Panc1 (cell line): ENCODE measurements at regions not wholly inside any gene's neighbourhood (a gene's known extent, or its start where the extent isn't known, plus 50 kb on each side); places are given as distances from the start of the nearest gene placed in this dataset.

ENCODE experiments used
- ATAC-seq: fragments of 200-7000 bp; cut with Tn5 transposase; 2 replicates; pipeline ENCODE4 v1.9.1; 2020; ENCODE audit warnings: mild to moderate bottlenecking, moderate library complexity
- BruUV-seq: library from RNA; stranded (reverse); fragments of 400-500 nt; replicated peaks from 2 replicates; lab custom pipeline; 2021; lab: Mats Ljungman, UMichigan
- CTCF ChIA-PET: fragments of 300-600 bp; sonication (Branson Sonifier 250); formaldehyde crosslinking; loops from one replicate; lab custom pipeline; 2022; ENCODE audit warnings: antibody characterized with exemption; lab: Charles Lee
- POLR2A ChIA-PET: fragments of 300-600 bp; sonication (Branson Sonifier 250); formaldehyde crosslinking; loops from one replicate; lab custom pipeline; 2022; ENCODE audit warnings: antibody characterized with exemption; lab: Charles Lee
- DNase-seq: peaks from one replicate; pipeline ENCODE4 v3.0.0-alpha.2; 2010; ENCODE audit warnings: low read depth, low spot score
- H3K27ac ChIP-seq: 2 replicates; pipeline ENCODE4 v1.5.1; 2011; ENCODE audit warnings: mild to moderate bottlenecking, low read length, inconsistent platforms
- H3K27me3 ChIP-seq: fragments of 200-500 bp; sonication (Bioruptor generic); 2 replicates; pipeline ENCODE4 v1.6.0; 2014; ENCODE audit warnings: low read length, inconsistent platforms; ENCODE audit not compliant: control insufficient read depth, insufficient read depth
- H3K36me3 ChIP-seq: fragments of 200-500 bp; sonication (Bioruptor generic); 2 replicates; pipeline ENCODE4 v1.5.1; 2014; ENCODE audit warnings: inconsistent platforms, mild to moderate bottlenecking, low read length, moderate library complexity; ENCODE audit not compliant: control insufficient read depth, insufficient read depth
- H3K4me1 ChIP-seq: 2 replicates; pipeline ENCODE4 v1.5.1; 2011; ENCODE audit warnings: inconsistent platforms, mild to moderate bottlenecking, low read length, moderate library complexity; ENCODE audit not compliant: control insufficient read depth, insufficient read depth
- H3K4me3 ChIP-seq, 2 experiments: 2 replicates each; pipeline ENCODE4 v1.5.1; 2011 to 2012; ENCODE audit warnings: low read depth in 2 of 2, low read length in 2 of 2, mild to moderate bottlenecking in 2 of 2, inconsistent platforms in 1 of 2, moderate library complexity in 1 of 2
- H3K9me3 ChIP-seq: fragments of 200-500 bp; sonication (Bioruptor generic); 2 replicates; pipeline ENCODE4 v1.5.1; 2014; ENCODE audit warnings: low read depth, mild to moderate bottlenecking, inconsistent platforms, low read length, moderate library complexity; ENCODE audit not compliant: control insufficient read depth, insufficient read depth
- POLR2AphosphoS5 ChIP-seq: IDR thresholded peaks from 2 replicates; pipeline ENCODE4 v1.6.1; 2012; ENCODE audit warnings: mild to moderate bottlenecking, low read depth, low read length, moderate library complexity
- SIN3A ChIP-seq: IDR thresholded peaks from 2 replicates; pipeline ENCODE4 v1.6.1; 2012; ENCODE audit warnings: low read depth, mild to moderate bottlenecking, low read length, moderate library complexity, borderline replicate concordance; ENCODE audit not compliant: insufficient read depth
- TCF7L2 ChIP-seq: IDR thresholded peaks from 2 replicates; pipeline ENCODE4 v1.6.1; 2011; ENCODE audit warnings: mild to moderate bottlenecking, low read depth, low read length, inconsistent platforms
- in situ Hi-C: cut with HindIII; loops from 2 replicates; pipeline ENCODE4 v1.10.0; 2016; ENCODE audit warnings: low sequenced_read_pairs, low pct_unique_long_range_greater_than_20kb
- intact Hi-C: fragments of 100-400 bp; cut with micrococcal nuclease; formaldehyde crosslinking; loops from one replicate; pipeline ENCODE4 v1.10.0; 2022; ENCODE audit not compliant: unreplicated experiment
- TF ChIP-seq, protein P1 (sequence below), 2 experiments: IDR thresholded peaks; 2 replicates each; pipeline ENCODE4 v1.6.1; 2011 to 2012; ENCODE audit warnings: low read depth in 2 of 2, control low read depth in 1 of 2, low read length in 1 of 2, mild to moderate bottlenecking in 1 of 2, moderate library complexity in 1 of 2; ENCODE audit not compliant: insufficient read depth in 1 of 2
- TF ChIP-seq, protein P2 (sequence below): fragments of 450-650 bp; IDR thresholded peaks from 2 replicates; pipeline ENCODE4 v1.5.1; 2017; ENCODE audit warnings: mild to moderate bottlenecking

GRCh38 chr4:14898989-14899388, 103.3 kb upstream of the CPEB2 start:
- no TSS peak for BruUV-seq
- ChIA-PET CTCF (no interaction called here), POLR2A (no interaction called here)
- no peak for TF ChIP-seq SIN3A
- TF ChIP-seq, protein P1, sequence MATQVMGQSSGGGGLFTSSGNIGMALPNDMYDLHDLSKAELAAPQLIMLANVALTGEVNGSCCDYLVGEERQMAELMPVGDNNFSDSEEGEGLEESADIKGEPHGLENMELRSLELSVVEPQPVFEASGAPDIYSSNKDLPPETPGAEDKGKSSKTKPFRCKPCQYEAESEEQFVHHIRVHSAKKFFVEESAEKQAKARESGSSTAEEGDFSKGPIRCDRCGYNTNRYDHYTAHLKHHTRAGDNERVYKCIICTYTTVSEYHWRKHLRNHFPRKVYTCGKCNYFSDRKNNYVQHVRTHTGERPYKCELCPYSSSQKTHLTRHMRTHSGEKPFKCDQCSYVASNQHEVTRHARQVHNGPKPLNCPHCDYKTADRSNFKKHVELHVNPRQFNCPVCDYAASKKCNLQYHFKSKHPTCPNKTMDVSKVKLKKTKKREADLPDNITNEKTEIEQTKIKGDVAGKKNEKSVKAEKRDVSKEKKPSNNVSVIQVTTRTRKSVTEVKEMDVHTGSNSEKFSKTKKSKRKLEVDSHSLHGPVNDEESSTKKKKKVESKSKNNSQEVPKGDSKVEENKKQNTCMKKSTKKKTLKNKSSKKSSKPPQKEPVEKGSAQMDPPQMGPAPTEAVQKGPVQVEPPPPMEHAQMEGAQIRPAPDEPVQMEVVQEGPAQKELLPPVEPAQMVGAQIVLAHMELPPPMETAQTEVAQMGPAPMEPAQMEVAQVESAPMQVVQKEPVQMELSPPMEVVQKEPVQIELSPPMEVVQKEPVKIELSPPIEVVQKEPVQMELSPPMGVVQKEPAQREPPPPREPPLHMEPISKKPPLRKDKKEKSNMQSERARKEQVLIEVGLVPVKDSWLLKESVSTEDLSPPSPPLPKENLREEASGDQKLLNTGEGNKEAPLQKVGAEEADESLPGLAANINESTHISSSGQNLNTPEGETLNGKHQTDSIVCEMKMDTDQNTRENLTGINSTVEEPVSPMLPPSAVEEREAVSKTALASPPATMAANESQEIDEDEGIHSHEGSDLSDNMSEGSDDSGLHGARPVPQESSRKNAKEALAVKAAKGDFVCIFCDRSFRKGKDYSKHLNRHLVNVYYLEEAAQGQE (IDR thresholded peaks at IDR 0.05; ENCODE audit: insufficient read depth in 1 of 2, low read depth in 2 of 2, low read length in 1 of 2) = no peak
- no peak for TF ChIP-seq TCF7L2
- no peak for TF ChIP-seq POLR2AphosphoS5
- TF ChIP-seq, protein P2, sequence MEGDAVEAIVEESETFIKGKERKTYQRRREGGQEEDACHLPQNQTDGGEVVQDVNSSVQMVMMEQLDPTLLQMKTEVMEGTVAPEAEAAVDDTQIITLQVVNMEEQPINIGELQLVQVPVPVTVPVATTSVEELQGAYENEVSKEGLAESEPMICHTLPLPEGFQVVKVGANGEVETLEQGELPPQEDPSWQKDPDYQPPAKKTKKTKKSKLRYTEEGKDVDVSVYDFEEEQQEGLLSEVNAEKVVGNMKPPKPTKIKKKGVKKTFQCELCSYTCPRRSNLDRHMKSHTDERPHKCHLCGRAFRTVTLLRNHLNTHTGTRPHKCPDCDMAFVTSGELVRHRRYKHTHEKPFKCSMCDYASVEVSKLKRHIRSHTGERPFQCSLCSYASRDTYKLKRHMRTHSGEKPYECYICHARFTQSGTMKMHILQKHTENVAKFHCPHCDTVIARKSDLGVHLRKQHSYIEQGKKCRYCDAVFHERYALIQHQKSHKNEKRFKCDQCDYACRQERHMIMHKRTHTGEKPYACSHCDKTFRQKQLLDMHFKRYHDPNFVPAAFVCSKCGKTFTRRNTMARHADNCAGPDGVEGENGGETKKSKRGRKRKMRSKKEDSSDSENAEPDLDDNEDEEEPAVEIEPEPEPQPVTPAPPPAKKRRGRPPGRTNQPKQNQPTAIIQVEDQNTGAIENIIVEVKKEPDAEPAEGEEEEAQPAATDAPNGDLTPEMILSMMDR = no peak
- no peaks in the 10 kb centered on the region for H3K36me3 ChIP-seq
- no peaks in the 10 kb centered on the region for H3K4me1 ChIP-seq
- H3K9me3 ChIP-seq = no peaks in the 10 kb centered on the region
- no peak for DNase-seq
- no peak overlapping the region for H3K27ac ChIP-seq
- in situ Hi-C loops = no loop called here
- no peak overlapping the region for H3K4me3 ChIP-seq
- no peak for ATAC-seq
- no peaks in the 10 kb centered on the region for H3K27me3 ChIP-seq
- intact Hi-C loops = no loop called here

GRCh38 chr4:14902342-14902741, 99.9 kb upstream of the CPEB2 start:
- TF ChIP-seq SIN3A = no peak
- TF ChIP-seq, protein P2 = no peak
- no peak for TF ChIP-seq POLR2AphosphoS5
- no peak for TF ChIP-seq TCF7L2
- TF ChIP-seq, protein P1 (IDR thresholded peaks at IDR 0.05; ENCODE audit: insufficient read depth in 1 of 2, low read depth in 2 of 2, low read length in 1 of 2) = no peak
- no peaks in the 10 kb centered on the region for H3K4me1 ChIP-seq
- no peaks in the 10 kb centered on the region for H3K27me3 ChIP-seq
- CTCF ChIA-PET = no interaction called here
- no peak overlapping the region for H3K4me3 ChIP-seq
- in situ Hi-C loops (no loop called here), intact Hi-C loops (no loop called here)
- DNase-seq (no peak), ATAC-seq (no peak)
- BruUV-seq = no TSS peak
- no peaks in the 10 kb centered on the region for H3K9me3 ChIP-seq
- no peak overlapping the region for H3K27ac ChIP-seq
- H3K36me3 ChIP-seq = no peaks in the 10 kb centered on the region
- POLR2A ChIA-PET = no interaction called here
